GM12892 (cell line): ENCODE measurements at regions not wholly inside any gene's neighbourhood (a gene's known extent, or its start where the extent isn't known, plus 50 kb on each side); places are given as distances from the start of the nearest gene placed in this dataset.
"Not testable (repeated sequence)": the region's sequence is repeated elsewhere in the genome, so short reads cannot be mapped to it uniquely, and the experiment has no call there.

Source experiments
- DNase-seq: peaks from one replicate; pipeline ENCODE4 v3.0.0; 2011; ENCODE audit not compliant: insufficient read length
- FAIRE-seq: peaks from 2 replicates; lab custom pipeline; 2011; peaks lifted over from hg19 to GRCh38; lab: Jason Lieb, UNC
- POLR2A ChIP-seq: IDR thresholded peaks from 2 replicates; pipeline ENCODE4 v1.6.1; 2011; ENCODE audit warnings: low read depth, low read length, control low read depth
- POLR2AphosphoS5 ChIP-seq: IDR thresholded peaks from 2 replicates; pipeline ENCODE4 v1.6.1; 2011; ENCODE audit warnings: low read depth, low read length, control low read depth
- TAF1 ChIP-seq: IDR thresholded peaks from 2 replicates; pipeline ENCODE4 v1.6.1; 2011; ENCODE audit warnings: low read depth, mild to moderate bottlenecking, control low read depth, low read length, borderline replicate concordance

DNA sequence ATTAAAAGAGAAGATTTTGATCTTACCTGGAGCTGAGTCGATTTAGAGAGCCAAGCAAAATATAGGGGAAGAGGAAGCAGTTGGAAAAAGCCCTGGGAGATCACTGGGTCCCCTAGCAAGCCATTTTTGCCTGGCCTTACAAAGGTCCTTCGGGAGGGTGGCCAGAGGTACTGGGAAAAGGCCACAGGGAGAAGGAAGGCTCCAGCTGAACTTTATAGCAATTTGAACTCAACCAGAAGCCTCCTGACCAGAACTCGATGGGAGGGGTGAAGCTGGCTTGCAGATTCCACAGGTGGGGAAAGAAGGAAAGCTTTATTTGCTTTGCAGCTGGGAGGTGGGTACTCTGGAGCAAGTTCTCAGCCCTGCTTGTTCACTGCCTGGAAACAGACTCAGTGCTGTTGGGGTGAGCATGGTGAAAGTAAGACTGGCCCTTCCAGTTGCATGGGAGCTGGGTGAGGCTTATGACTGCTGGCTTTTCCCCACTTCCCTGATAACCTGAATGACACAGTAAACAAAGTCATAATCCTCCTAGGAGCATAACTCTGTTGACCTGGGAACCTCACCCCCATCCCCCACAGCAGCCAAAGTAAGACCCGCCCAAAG is 855.8 kb downstream of the FSCB start:
- DNase-seq (no peak), FAIRE-seq (no peak)
- TF ChIP-seq TAF1 (no peak), POLR2A (no peak), POLR2AphosphoS5 (no peak)

DNA sequence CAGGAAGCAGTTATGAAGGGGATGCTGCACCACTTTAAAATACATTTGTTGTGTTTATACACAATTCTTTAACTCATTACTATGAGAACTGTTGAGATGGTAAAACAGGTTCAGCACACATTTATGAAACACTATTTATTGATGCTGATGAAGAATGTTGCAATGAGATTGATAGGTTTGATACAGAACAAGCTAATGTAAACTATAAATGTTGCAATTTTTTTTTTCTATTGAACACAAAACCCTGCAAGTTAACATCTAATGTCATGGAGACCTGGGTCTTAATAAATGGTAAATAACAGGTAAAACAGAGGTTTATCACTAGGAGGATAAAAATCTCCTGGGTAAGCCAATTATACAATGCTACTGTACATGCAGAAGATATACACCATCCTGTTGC is 857.6 kb downstream of the FSCB start:
- TF ChIP-seq TAF1 (no peak), POLR2A (no peak), POLR2AphosphoS5 (no peak)
- DNase-seq (no peak), FAIRE-seq (no peak)

DNA sequence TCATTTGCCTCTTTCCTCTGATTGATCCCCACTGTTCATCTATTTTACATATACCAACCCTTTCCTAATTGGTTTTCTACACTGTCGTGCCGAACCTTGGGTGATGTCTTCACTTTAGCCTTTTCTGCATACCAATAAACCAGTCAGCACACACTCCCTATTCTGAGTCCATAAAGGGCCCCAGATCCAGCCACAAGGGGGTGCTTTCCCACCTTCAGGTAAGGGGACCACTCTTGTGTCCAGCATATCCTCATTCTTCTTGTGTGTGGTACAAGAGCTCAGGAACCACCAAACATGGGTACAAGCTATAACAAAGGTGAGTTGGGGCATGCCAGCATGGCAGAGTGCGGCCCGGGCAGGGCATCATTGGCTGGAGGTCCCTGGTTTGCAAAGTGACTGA is 859.8 kb downstream of the FSCB start:
- DNase-seq, result no peak
- TF ChIP-seq POLR2AphosphoS5, result no peak
- no peak for TF ChIP-seq POLR2A
- no peak for TF ChIP-seq TAF1
- no peak for FAIRE-seq

DNA sequence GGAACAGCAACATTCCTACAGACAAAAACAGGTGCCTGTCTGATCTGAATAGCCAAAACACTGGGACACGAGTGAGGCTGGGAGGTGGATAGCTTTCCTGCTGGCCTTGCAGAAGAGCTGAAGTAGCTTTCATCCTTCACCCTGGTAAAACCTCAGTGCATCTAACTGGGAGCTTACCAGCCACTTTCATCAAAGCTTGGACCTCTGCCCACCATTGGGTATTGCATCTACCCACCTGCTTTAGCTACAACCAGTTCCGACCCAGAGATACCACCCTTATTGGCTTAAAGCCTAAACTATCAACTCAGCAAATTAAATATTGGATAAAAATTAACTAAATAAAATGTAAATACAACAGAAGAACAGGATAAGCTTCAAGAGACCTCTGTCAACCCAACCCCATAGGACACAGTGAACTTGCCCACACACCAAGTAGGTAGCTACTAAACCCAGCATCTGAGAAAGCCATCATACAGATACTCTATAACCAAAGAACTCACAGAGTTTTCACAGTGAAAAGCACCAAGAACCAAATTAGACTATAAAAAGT is 866.3 kb downstream of the FSCB start:
- no peak for TF ChIP-seq TAF1
- no peak for TF ChIP-seq POLR2AphosphoS5
- no peak for TF ChIP-seq POLR2A
- DNase-seq (no peak), FAIRE-seq (no peak)

DNA sequence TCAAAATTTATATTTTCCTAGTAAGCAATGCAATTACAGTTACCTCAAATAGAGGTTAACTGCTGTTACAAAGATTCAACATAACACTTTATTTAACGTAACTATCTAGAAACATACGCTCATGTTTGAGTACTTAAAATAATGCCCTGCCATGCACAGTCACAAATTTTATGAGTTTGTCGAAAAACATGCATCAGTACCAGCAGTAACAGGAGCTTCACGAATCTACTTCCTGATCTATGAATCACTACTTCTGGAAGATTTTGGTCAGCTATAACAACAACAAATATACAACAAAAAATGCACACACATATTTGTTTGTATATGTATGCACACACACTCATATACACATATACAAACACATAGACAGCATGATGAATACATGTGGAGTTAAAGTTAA is 881.8 kb downstream of the FSCB start:
- FAIRE-seq (no peak), DNase-seq (no peak)
- TF ChIP-seq TAF1 (no peak), POLR2AphosphoS5 (no peak), POLR2A (no peak)

DNA sequence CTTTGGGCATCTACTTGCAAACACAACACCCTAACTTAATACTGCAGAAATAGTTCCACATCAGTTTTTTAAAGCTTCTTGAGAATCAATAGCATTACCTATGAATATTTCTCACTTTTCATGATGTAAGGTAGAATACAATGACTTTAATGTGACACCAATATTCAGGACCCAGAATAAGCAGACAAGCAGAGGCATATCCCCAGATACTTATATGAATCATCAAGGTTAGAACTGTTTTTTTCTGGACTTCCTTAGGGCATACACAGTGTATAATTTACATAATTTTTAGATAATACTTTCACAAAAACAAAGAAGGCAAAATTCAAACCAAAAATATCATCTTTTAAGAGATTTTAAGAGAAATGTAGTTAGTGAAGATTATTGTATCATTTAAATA is 885.8 kb downstream of the FSCB start:
- no peak for DNase-seq
- TF ChIP-seq POLR2AphosphoS5, result no peak
- no peak for TF ChIP-seq POLR2A
- no peak for TF ChIP-seq TAF1
- no peak for FAIRE-seq

DNA sequence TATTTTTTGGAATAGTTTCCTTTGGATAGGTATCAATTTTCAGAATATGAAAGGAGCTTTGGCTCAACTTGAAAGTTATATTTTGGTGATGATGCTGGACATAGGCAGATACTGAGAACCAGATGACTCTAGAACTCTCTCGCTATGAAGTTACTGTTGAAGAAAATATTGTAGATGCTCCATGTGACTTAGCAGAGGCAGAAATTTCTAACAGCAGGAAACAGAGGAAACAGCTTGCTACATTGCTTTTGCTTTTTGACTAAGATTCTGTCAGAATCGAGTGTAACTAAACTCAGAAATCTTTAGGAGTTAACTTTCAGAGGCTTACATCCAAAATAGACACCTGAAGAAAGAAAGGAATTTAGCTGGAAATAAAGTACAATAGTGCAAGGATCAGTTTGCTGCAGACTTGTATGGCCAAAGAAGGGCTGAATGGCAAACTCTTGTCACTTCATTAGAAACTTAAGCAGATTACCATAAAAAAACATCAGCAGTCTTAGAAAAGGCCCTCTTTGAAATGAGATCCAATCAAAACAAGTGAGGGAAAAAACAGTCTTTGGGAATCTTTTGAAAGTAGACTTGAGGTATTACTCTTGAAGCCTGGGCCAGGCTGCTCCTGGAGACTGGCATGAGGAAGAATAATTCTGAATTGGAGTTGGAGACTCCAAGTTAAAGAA is 911.8 kb downstream of the FSCB start:
- DNase-seq, result no peak
- TF ChIP-seq POLR2AphosphoS5 (no peak), POLR2A (no peak), TAF1 (no peak)
- FAIRE-seq, result no peak

DNA sequence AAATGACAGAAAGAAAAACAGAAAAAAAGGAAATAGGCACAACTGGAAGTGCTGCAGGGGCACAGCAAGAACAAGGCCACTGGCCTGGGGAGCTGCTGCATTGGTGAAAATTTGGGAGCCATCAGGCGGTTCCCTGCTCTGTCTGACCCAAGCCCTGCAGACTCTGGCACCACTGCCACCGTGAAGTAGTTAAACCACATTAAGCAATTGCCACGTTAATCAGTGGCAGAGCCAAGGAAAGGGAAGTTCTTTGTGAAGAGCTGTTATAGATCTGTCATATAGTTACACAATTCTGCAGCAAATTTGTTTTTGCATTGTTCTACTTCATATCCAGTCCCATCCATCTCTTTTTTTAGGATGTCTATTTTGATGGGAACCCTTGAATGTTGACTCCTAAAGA is 915.3 kb downstream of the FSCB start:
- no peak for DNase-seq

DNA sequence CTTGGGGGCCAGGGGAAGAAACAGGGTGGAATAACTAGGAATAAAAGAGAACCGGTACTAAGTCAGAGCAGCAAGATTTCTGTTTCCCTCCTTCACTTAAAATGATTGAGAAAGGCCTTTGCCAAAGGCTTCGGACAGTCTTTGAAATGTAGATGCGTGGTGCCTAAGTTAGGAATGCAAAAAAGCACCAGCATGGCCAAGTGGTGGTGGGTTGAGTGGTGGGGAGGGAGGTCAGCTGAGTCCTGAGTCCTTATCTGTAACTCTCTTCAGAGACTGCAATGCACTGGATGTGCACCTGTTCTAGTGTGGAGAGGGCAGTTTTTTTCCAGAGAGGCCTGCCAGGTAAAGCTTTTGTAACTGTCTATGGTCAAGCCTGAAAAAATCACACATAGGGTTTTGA is 919.9 kb downstream of the FSCB start:
- no peak for FAIRE-seq
- no peak for DNase-seq
- TF ChIP-seq POLR2A (no peak), TAF1 (no peak), POLR2AphosphoS5 (no peak)

More for the DNA sequence above, 915.3 kb downstream of the FSCB start:
- FAIRE-seq, result no peak
- TF ChIP-seq POLR2A (no peak), TAF1 (no peak), POLR2AphosphoS5 (no peak)

DNA sequence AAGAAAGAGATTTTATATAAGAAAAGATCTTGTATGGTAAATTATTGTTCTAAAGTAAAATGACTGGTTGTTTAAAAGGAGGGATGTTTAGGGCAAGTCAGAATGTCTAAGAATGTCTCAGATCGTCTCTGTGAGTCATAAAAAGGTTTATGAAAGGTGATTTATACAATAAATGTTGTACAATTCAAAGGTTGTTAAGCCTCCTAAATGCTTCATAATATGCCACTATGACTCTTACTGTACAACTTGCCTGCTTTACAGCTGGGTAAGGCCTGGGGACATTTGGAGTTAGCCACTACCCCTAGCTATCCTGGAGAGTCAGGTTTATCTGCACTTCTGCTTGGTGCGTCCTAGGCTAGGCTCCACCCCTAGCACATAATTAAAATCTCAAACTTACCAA is 927.4 kb downstream of the FSCB start:
- TF ChIP-seq POLR2A (no peak), TAF1 (no peak), POLR2AphosphoS5 (no peak)
- DNase-seq (no peak), FAIRE-seq (no peak)

DNA sequence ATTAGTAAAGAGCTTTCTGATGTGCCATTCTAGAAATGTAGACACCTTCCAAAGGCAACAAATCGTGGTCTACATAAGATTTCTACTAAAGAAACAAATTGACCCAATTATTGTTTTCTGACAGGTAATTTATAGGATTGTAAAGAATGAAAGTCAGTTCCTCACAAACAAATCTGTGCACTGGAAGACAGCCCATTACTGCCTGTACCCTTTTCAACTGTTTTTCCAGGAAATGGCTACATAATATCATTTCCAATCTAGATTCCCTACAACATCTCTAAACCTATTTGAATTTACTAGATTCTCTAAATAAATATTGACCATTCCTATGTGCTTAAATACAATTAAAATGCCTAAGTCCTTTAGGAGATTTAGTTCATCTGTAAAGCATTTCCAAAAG is 939.1 kb downstream of the FSCB start:
- TF ChIP-seq POLR2AphosphoS5 (no peak), POLR2A (no peak), TAF1 (no peak)
- FAIRE-seq, result no peak
- DNase-seq, result no peak

DNA sequence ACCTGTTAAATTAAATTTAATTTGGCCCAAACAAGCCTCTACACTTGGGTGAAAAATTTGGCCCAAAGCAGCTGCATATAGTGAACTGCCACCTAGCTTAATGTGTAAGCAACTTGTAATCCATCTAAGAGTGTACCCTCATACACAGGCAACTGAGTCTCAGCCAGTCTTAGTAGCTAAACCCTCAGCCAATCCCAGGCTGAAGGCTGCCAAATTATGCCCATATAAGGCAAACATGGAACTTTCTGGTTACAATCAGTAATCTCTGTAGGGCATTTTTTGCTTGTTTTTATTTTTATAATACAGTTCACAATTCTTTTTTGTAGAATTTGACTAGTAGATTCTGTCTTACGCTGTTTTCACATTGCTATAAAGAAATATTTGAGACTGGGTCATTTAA is 958.7 kb downstream of the FSCB start:
- DNase-seq (no peak), FAIRE-seq (no peak)
- no peak for TF ChIP-seq TAF1
- no peak for TF ChIP-seq POLR2A
- TF ChIP-seq POLR2AphosphoS5, result no peak

DNA sequence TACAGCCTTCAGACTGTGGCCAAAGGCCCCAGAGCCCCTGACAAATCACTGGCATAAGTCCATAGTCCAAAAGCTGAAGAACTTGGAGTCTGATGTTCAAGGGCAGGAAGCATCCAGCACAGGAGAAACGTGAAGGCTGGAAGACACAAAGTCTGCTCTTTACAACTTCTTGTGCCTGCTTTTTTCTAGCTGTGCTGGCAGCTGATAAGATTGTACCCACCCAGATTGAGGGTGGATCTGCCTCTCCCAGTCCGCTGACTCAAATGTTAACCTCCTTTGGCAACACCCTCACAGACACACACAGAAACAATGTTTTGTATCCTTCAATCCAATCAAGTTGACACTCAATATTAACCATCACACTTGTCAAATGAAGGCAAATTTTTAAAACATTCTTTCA is 959.5 kb downstream of the FSCB start:
- not testable (repeated sequence) for FAIRE-seq, DNase-seq
